GM21447 (cell line): ENCODE measurements at regions not wholly inside any gene's neighbourhood (a gene's known extent, or its start where the extent isn't known, plus 50 kb on each side); places are given as distances from the start of the nearest gene placed in this dataset.
"Not testable (repeated sequence)": the region's sequence is repeated elsewhere in the genome, so short reads cannot be mapped to it uniquely, and the experiment has no call there.

Experiments
- ATAC-seq: cut with Tn5 transposase; IDR thresholded peaks from one replicate; pipeline ENCODE4 v1.9.1; 2021; ENCODE audit not compliant: unreplicated experiment

DNA sequence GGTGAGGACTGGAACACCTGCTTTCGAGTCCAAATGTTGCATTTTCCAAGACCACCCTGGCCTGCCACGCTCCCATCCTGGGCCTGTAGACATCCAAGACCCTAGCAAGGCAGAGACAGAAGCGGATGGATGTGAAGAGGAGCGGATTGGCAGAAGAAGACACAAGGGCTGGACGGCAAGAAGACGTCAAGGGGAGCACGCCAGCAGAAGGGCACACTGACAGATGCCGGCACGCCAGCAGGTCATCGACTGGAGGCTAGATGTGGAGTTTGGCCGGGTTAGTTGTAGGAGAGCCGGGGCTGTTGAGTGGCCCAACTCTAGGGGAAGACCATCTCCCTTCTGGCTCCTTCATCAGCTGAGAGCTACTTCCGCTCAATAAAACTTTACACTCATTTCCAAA, 251.6 kb downstream of the ZWINT start:
- no peak for ATAC-seq

DNA sequence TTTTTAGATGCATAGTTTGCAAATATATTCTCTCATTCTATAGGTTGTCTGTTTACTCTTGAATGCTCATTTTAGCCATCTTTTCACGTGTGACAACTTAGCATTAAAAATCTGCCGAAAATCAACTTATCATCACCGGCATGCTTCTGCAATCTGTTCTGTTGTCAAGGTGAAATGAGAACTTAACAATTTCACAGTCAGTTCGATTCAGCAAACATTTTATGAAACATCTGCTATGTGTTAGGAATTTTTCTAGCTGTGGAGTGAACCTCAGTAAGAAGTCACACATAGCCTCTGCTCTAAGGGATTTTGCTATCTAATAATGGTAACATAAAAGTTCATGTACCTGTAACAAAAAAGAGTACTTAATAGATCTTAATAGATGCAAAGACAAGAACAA, 256.1 kb downstream of the ZWINT start:
- no peak for ATAC-seq

DNA sequence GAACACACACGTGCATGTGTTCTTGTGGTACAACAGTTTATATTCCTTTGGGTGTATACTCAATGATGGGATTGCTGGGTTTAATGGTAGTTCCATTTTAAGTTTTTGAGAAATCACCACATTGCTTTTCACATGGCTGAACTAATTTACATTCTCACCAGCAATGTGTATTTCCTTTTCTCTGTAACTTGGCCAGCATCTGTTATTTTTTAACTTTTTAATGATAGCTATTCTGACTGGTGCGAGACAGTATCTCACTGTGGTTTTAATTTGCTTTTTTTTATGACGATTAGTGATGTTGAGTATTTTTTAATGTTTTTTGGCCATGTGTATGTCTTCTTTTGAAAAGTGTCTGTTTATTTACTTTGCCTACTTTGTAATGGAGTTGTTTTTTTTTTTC, 256.6 kb downstream of the ZWINT start:
- no peak for ATAC-seq

- ATAC-seq = no peak
Observed at GRCh38 chr10:56096226-56096517, 264.9 kb downstream of the ZWINT start.

GRCh38 chr10:56095506-56096225, 265.4 kb downstream of the ZWINT start:
- no peak for ATAC-seq

DNA sequence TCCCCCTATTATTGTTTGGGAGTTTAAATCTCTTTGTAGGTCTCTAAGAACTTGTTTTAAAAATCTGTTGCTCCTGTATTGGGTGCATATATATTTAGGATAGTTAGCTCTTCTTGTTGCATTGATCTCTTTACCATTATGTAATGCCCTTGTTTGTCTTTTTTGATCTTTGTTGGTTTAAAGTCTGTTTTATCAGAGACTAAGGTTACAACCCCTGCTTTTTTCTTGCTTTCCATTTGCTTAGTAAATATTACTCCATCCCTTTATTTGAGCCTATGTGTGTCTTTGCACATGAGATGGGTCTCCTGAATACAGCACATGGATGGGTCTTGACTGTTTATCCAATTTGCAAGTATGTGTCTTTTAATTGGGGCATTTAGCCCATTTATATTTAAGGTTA, 267.4 kb downstream of the ZWINT start:
- not testable (repeated sequence) for ATAC-seq

- ATAC-seq = no peak
Observed at GRCh38 chr10:56091872-56092271, 269.2 kb downstream of the ZWINT start.

- ATAC-seq = no peak
Observed at GRCh38 chr10:56090914-56091540, 270.0 kb downstream of the ZWINT start.

DNA sequence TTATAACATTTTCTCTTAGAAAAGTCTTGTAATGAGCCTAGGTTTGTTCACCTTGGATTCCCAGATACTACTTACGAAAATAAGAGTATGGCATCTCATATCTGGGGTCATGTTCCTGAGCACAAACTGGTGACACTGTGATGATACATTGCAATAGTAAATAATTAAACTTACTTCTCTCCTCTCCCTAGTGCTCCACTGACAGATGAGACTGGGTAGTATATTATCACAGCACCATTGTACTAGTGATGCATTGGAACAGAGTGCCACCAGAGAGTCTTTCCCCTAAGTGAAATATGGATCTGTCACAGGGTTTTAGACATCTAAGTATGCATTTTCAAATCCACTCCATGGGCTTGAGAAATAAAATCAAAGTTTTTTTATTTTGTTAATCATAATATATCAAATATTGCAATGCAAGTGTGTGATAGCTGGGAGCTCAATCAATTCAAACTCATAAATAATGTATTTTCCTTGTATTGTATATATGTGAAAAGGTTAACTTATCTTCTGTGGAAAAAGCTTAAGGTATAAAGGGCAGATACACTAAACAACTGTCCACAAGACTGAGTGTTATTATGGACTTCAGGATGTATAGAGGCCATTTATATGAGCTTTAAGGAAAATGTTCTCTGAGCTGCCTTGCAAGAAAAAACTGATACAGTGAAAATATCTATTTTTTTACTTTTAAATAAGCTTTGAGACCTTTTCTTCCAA, 275.5 kb downstream of the ZWINT start:
- no peak for ATAC-seq

DNA sequence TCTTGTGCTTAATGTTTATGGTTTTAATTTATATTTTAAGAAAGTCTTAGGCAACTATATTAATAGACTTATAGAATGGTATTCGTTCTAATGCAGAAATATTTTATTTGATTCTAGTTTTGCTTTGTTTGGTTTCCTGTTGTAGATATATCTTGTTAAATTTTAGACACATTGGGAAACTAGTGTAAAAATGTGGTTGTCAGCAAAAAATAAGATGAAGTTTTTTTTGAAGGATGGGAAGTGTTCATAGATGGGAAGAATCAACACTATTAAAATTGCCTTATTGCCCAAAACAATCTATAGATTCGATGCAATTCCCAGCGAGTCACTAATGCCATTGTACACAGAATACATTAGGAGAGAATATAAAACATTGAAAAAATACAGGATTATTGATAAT, 278.9 kb downstream of the ZWINT start:
- ATAC-seq = no peak

GRCh38 chr10:56068473-56069263, 292.4 kb downstream of the ZWINT start:
- no peak for ATAC-seq

DNA sequence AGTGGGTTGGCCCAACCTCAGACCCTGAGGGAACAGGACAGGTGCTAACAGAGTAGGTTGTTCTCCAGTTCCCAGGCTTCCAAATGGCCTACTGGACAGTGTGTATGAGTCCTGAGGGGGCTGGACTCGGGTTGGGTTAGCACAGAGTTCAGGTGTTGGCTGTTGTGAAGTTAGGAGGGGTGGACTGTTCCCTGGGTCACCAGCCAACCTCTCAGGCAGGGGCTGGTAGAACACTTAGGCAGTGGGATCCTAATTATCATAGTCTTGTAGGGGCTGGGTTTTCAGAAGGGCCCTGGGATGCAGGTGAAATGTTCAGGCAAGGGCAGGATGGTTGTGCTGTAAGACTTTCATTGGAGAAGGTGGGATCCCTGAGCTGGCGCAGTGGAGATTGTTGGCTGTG, 293.0 kb downstream of the ZWINT start:
- no peak for ATAC-seq

GRCh38 chr10:56063642-56064041, 297.4 kb downstream of the ZWINT start:
- no peak for ATAC-seq

DNA sequence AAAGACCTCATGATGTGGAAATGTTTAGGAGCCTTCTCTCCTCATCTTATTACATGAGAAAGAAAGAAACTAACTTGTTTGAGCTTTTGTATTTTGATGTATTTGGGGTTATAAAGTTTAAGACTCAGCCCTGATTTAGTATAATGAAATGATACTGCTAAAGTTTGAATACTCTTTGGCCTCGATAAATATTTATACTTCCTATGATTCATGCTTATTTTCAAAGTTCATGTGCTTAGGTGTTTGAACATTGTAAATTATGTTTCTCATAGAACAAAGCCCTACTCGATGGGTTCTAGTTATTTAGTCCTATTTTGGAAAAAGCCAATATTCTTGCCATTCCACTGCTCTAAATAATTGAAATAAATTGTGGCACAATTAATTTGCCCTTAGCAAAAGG, 303.2 kb downstream of the ZWINT start:
- ATAC-seq = no peak

DNA sequence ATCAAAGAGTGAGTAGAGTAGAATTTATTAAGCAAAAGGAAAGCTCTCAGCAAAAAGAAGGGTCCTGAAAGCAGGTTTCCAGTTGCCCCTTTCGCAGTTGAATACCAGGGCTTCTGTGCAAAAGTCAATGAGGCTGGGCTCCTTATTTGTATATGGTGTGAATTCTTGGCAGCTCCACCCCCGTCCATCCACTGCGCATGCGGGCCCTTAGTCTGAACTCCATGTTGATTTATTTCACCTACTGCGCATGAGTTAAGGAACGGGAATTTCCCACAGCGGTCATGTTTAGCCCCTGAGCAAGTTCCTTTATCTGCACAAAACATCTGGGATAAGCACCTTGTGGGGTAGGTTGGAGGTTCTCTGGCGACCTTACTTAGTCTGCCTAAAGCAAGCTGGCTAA, 325.6 kb downstream of the ZWINT start:
- ATAC-seq = no peak

DNA sequence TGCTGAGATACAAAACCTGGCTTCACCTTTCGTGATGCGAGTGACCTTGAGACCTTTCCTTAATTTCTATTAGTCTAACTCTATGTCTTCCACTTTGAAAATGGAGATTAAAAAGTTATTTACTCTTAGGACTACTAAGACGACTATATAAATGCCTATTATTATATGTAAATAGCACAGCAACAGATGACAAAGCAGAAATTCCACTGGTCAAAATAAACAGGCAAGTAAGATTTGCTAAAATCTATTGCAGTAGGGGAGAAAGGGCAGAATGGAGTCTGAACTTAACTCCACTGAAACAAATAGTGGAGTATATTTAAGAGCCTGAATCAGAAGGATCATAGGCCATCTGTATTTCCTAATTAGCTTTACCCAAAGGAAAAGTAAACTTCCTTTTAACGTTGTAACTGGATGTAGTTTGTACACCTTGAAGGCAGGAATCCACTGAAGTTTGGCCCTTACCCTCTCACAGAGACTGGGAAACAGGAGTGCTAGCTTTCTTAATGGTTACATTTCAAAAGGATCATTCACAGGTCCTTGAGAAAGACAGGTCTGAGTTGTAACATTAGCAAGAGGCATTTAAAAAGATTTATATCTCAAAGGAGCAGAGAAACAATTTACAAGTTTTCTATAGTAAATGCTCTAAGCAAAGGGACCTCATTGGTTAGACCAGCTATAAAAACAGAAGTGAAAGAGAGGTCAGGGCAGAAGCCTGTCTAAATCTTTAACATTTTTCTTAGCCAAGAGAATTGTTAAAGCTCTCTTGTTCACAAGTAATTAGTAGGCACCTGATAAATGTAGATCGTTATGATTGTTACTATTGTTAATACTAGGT, 332.5 kb downstream of the ZWINT start:
- ATAC-seq = no peak

GRCh38 chr10:56012101-56012500, 349.0 kb downstream of the ZWINT start:
- ATAC-seq = no peak

DNA sequence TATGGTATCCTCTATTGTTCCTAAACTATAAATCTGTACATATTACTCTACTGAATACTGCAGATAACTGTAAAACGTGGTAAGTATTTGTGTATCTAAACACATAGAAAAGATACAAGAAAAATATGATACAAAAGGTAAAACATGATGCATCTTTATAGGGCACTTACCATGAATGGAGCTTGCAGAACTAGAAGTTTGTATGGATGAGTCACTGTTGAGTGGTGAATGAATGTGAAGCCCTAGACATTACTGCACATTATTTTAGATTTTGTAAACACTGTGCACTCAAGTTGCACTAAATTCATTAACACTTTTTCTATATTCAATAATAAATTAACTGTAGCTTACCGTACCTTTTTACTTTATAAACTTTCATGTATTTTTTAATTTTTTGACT, 357.5 kb downstream of the ZWINT start:
- ATAC-seq = no peak

DNA sequence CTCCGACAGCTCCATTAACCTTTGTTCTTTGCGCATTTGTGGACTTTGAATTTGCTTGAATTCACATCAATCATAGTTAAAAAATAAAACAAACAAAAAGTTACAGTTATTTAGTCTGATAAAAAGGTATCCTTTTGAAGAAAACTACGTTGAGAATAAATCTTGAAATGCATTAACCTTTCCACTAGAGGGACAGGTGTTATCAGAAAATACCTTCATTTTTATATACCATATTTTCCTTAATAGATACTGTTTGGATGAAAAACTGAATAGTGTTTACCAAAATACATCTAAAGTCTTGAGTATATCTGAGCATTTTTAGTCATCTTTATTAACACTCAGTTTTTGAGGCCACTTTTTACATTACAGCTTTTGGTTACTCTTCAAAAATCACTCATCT, 371.9 kb downstream of the ZWINT start:
- no peak for ATAC-seq

GRCh38 chr10:55979203-55979602, 381.9 kb downstream of the ZWINT start:
- no peak for ATAC-seq

DNA sequence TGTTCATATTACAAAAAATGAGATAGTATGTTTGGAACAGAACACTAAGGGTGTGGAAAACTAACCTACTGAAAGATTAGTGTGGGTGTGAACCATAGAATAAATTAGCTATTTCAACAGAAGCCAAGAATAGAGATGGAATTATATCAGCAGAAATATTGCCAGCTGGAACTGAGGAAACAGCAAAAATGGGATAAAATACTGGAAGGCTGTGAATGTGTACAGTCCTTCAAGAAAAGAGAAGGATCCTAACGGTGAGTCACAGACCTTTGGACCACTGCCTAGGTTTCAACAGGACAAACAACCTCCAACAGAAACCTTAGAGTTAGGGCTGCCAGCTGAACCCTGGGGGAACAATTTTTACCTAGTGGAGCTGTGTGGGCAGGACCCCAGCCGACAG, 395.0 kb downstream of the ZWINT start:
- no peak for ATAC-seq
